ENCODE measurements at regions not wholly inside any gene's neighbourhood (a gene's known extent, or its start where the extent isn't known, plus 50 kb on each side); places are given as distances from the start of the nearest gene placed in this dataset.
"Not testable (repeated sequence)": the region's sequence is repeated elsewhere in the genome, so short reads cannot be mapped to it uniquely, and the experiment has no call there.

DNA sequence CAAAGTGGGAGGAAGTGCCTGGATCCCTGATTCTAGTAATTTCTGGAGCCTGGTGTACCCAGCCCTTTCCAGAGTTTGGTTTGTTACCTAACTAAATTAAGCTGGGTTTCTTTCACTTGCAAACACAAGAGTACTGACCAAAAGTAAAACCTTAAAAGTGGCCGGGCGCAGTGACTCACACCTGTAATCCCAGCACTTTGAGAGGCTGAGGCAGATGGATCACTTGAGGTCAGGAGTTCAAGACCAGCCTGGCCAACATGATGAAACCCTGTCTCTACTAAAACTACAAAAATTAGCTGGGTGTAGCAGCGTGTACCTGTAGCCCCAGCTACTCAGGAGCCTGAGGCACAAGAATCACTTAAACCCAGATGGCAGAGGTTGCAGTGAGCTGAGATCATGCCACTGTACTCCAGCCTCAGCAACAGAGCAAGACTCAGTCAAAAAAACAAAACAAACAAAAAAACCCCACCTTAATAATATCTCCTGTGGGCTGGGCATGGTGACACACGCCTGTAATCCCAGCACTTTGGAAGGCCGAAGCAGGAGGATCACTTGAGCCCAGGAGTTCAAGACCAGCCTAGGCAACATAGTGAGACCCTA, 78.0 kb upstream of the BLID start:
- not testable (repeated sequence) for DNase-seq

DNA sequence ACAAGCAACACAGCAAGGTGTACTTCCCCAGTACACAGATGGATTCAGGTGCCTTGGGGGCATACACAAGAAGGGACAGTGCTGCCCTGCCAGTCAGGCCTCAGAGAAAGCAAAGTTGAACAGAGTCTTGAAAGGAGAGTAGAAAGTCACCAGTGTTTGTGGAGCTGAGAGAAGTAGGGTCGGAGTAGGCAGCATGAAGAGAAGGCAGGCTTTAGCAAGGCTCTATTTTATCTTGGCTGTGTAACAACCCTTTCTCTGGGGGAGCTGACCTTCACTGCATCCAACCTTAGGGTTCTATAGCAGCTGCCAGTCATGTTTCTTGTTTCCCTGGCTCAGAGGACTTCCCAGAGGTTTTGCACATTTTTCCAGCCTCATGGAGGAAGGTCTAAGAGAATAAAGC, 77.4 kb upstream of the BLID start:
- DNase-seq, result no peak

DNA sequence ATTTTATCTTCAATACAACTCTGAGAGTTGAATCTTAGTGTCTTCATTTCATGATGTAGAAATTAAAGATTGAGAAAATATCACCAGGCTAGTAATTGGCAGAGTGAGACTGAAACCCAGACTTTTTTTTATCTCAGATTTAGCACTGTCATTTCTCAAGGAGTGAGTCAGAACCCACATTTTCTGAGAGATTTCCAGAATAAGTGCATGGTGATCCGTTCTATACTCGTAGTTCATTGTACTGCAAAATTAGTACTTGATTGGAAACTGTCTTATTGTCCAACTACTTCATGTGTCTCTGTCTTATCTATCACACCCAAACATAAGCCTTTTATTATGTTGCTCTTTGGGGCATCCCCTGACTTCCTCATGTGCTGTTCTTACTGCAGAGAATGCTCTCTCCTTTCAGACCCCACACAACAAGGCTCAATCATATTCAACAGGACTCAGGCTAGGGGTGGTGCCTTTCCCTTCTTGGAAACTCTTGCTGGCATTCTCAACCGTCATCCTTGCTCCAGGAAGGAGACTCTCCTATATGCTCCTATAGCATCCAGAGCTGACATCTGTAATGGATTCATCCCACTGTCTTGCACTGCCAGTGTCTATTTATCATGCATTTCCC, 76.7 kb upstream of the BLID start:
- no peak for DNase-seq

DNA sequence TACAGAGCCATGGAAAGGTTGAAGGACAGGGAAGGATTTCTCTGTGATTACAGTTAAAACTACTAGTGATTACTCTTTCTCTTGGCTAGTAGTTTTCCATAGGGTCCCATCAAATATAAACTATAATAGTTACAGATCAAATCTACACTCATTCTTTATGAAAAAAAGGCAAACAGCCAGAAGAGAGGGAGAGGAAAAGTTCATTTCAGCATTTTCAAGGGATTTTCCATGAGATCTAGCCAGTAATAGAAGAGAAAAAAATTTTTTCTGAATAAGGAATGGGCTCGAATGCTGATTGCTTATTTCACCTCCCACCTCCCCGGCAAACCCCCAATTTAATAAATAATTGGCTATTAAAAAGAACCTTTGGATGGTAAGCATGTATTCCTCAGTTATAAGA, 74.8 kb upstream of the BLID start:
- no peak for DNase-seq

DNA sequence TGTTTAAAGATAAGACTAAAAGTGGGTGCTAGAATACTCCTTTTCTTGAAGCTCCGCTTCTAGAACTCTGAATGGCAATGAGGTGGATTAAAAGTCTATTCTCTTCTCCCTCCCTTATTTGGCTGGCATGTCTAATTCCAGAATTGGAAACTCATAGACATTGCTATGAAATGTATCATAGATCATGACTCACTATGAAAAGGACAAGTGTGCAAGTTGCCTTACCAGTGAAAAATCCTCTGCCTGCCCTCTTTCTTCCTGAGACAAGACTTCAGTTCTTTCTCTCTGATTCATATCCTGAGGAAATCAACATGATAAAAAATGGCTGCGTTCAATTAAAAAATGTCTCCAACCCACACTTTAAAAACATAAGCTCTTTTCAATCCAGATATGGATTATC, 73.2 kb upstream of the BLID start:
- no peak for DNase-seq

DNA sequence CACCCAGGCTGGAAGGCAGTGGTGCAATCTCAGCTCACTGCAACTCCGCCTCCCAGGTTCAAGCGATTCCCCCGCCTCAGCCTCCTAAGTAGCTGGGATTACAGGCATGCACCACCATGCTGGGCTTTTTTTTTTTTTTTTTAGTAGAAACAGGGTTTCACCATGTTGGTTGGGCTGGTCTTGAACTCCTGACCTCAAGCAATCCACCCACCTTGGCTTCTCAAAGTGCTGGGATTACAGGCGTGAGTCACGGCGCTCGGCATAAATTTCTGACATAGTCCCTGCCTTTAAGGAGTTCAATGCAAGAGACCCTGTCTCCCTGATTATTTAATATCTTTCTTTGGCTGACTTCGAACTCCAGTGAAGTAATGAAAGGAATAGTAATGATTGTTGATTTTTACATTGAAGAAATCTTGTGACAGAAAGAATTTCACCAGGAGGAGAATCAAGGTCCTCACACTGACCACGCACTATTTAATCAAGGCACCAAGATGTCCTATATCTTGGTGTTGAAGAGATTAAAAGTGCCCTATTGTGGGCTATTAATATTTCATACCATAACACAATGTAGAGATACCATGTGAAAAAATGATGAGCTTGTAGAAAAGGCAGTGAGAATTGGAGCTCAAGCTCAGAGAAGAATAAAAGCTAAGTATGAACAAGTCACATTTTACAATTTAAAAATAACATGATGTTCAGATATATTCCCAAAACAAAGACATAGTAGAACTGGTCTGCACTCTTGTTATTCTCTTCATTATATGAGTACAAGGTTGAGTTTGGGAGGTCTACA, 71.6 kb upstream of the BLID start:
- no peak for DNase-seq

DNA sequence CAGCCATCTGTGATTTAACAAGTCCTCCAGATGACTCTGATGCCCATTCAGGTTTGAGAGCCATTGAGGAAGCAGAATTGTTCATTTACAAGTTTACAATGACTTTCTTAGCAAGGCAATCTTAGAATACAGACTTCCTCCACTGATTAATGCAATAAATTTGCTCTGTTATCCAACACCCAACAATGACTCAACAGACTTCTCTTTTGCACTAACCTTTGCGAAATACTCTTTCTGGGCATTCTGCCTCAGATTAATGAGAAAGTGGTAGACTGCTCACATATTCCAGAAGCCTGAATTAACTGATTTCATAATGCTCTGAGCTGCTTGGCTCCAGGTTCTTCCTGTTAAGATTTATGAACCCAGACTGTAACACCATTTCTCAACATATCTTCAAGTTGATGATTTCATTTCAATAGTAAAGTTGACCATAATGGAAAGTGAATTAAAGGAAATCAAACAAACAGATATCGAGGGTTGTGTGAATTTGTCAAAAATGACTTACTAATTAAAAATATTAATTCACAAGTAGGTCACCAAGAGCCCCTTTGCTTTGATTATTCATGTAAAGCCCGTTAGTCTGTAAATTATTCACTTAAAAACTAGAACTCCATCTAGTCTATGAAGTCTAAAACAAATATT, 70.5 kb upstream of the BLID start:
- peak in 1 of 2 experiments; percentile 9 for DNase-seq

DNA sequence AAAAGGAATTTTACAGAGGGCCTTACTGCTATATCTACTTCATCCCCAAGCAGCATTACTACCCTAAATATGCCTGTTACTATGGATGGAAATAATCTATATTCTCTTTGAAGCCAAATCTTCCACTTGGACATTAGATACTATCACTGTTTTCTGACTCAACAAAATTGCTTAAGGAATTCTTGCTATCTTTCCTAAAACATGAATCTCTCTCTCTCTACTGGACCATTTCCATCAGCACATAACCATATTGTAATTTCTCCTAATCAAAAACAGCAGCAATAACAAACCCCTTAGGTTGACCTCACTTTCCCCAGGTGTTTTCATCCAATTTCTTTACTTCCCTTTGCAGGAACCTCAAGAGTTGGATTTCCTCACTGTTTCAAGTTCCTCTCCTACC, 67.9 kb upstream of the BLID start:
- DNase-seq, result no peak

DNA sequence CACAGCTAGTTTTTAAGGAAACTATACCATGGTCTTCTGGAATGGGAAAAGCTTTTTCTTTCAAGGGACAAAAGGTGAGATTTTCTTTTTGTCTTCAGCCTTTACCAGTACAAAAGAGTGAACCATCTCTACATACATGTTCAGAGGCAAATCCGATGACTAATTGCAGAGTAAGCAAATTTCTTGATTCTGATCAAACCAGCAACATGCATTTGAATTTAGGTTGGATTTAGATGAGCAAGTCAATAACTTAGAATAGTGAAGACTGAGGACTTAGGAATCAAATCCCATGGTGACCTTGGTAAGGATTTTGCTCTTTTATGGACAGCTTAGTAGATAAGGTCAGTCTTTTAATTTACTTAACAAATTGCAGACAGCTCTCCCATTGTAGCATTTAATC, 65.9 kb upstream of the BLID start:
- no peak for DNase-seq

DNA sequence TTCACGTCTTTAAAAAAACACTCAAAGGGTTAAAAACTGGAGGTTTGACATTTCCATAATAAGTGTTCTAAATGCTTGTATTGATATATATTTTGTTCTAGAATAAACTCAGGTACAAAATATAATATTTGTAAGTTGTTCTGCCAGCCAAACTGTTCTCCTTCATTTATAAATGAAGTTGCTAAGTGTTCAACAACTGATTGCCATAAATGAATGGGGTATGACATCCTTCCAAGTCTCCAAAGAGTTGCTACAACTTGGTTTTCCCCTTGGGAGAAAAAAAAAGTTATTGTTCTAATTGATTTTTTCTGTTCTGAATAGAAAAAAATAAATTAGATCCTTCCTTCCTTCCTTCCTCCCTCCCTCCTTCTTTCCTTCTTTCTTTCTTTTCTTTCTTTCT, 65.4 kb upstream of the BLID start:
- no peak for DNase-seq

DNA sequence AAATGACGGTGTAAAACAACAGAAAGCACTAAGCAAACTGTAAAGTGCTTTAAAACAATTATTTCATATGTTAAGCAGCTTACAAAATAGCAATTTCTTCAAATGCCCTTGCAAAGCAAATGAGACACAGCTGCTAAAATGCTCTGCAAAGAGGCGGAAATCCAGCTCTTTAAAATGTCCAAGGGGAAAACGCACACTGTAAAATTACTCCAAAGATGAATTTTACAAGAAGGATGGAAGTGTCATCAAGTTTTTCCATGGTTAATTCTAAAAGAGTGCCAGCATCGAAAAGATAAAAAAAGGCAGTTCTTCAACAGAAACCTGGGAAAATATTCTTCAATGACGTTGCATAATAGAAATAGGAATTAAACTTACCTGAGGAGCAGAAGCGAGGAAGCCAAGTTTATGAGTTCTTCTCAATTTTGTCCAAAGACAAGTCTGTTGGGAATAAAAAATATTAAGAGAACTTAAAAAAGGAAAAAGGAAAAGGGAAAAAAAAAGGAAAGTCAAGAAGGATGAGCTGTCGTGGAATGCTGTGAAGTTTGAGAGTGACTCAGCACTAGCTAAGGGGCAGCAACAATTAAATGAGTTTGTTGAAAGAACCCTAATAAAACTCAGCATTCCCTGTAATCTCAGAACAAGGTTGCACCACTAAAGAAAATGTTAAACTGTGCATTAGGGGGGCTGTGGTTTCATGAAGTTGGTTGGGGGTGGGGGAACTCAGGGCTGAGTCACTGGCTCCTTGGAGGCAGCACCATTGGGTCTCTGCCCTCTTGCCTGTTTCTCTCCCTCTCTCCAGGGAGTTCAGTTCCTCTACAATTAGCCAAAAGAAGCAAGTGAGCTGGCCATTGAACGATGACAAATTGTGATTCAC, 64.2 kb upstream of the BLID start:
- DNase-seq, result no peak

DNA sequence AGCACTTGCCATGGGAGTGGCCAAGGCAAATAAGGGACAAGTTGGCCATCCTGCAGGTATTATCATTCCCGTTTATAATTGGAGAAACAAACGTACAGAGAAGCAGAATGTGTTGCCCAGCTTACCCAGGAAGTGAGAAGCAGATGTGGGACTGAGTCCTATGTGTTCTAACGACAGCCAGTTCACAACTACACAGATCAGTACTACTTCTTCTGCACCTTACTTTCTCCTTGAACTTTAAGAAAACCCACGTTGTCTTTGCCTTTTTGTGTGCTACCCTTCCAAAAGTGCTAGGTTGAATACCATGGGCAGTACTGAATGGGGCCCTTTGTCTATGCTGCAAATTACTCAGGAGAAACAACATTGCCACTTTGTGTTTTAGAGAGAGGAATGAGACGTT, 62.8 kb upstream of the BLID start:
- DNase-seq, result no peak

DNA sequence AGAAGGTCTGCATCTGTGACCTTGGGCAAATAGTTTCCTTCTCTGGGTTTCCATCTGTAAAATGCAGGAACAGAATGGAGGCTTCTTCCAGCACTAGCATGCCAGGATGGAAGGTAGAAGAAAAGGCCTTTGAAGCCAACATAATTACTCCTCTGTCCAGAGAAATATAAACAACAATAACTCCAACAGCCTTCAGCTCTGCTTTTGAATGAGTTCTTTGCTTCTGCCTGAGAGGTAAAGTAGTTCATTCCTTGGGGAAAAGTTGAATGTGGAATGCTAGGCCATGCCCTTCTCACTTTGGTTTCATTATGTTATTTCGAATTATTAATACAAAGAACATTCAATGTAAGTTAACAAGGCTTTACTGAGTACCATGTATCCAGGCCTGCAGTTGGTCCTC, 61.2 kb upstream of the BLID start:
- no peak for DNase-seq

DNA sequence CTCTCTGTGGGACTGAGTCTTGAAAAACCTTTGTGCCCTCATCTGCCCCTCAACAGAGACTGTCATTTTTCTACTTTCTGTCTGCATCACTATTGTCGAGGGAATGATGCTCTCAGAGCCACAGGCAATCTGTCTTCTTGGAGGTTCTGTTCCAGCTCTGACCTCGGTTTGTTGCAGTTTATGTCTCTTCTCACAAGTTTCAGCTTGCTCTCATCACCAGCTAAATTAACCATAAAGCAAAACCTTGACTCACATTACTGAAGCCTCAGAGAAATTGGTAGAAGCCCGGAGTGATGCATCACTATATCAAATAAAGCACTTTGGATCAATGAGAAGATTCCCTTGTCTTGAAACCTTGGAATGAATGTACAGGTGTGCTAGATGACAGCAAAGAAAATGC, 60.6 kb upstream of the BLID start:
- DNase-seq, result no peak

DNA sequence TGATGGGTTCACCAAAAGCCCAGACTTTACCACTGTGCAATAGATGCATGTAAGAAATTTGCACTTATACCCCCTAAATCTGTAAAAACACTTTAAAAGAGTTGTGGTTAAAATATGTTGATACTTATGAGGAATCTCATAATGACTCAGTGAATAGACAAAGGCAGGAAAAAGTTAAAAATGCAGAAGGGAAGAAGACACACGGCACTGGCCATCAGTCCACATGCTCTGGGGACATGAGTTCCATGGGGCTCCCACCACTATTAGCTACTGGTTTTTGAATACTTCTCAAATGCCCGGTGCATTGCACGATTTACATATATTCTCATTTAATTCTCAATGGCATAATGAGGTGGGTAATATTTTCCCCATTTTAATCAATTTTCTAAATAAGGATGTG, 59.3 kb upstream of the BLID start:
- DNase-seq, result no peak

DNA sequence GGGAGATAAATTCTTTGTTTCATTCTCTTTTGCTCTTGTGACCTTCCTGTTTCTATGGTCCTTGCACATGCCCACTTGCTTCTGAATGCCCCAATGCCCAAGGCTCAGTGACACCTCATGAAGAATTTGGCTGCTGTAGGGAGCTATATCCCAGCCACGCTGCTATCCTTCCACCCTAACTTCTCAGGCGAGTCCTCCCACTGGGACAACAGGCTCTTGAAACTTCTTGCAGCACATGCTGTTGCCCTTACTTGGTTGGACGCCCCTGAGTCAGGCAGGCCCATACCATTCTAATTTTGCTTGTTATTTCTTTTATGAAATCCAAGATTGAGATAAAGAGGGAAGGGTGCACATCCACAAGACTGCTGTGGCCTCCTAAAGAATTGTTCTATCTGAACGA, 57.6 kb upstream of the BLID start:
- DNase-seq, result no peak

DNA sequence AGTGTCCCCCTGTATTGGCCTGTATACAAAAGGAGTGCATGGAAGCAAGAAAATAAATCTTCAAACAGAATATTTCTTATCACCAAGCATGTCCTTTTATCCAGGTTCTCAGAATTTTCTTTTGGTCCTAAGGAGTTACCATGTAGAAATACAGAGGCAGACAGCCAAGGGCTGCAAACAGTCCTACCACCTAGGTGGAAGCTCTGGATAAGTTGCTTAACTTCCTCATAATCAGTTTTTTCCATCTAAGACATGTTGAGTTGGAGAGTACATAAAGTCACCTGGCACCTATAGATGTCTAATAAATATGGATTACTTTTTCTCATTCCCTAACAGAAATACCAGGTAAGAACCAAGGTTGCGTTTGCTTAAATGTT, 57.0 kb upstream of the BLID start:
- DNase-seq, result no peak

DNA sequence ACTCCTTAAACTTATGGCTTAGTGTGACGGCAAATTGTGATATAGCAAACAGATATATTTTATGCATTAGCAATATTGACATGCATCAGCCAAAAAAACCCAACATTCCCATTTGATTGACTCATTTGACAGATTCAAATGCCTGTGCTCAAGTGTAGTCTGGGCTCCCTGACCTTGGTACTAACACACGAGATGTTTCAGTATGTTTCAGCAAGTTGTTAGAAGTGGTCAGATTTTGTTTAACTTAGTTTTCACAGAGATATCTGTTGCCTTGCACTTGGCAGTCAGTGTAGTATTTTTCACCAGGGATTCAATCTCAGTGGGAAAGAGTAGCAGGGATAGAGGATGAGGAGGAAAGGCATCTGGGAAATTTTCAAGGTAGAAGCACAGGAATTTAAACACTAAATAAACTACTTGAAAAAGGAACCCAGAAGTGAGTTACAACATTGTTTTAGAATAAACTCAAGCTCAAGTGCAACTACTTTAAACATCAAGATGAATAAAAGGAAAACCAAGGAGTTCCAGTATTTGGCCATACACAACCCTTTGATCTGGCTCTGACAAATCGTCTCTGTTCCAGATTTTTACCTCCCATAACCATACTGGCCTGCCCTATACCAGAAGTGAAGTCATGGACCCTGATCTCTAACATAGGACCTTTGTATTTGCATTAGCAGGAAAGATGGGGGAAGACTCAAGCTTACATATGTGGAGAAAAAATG, 56.5 kb upstream of the BLID start:
- no peak for DNase-seq

DNA sequence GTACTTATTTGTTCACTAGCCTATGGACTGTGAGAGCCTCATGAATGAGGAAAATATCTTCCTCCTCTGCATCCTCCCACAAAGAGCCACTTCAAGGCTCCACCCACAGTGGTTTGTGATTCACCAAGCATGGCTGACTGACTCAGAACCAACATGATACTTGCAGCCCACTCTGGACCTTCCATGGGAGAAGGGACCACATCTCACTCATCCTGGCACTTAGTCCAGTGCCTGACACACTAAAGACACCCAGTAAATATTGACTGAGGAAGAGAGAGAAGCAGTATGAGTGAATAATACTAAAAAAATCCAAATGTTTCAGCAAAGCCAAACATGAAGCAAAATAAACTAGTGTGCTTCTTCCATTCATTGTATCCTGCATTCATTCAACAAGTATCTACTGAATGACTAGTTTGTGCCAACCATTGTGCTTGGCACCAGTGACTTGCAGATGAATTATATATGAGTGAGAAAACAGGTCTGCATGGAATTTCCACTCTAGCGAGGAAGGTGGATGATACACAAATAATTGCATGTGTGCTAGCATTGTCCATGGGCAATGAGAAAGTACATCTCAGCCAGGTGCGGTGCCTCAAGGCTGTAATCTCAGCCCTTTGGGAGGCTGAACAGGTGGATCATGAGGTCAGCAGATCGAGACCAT, 54.9 kb upstream of the BLID start:
- no peak for DNase-seq

DNA sequence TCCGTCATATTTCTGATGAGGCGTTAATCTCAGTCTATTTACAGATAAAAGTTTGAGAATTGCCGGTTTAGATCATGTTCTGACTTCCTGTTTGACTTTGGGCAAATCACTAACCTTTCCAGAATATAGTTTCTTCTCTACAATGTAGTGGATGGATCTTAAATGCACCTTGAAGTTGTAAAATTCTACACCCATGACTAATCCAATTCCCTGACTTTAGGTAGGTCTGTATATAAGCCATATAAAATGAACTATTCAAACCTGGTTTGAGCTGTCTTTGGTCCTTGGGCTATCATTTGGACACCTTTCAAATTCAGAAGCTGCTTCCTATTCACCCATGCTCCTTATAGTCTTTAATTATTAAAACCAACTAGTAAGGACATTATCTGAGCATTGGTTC, 52.2 kb upstream of the BLID start:
- no peak for DNase-seq

DNA sequence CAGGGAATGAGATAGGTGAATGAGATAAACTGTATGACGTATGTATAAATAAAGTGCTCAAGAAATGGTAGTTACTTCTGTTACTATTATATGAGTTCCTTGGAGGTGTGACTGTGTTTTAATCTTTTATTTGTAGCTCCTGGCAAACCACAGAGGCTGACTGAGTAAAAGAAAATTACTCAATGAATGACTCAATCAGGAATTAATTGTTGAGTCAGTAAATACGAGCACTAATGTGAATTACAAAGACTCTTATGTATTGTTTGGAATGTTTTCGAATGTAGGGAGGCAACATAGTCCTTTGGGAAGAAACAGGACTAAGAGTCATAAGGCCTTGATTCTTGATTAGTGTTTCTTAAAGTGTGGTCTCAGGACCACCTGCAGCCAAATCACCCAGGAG, 51.1 kb upstream of the BLID start:
- no peak for DNase-seq
